Astrocyte (in vitro differentiated cells and primary cell): ENCODE measurements at regions not wholly inside any gene's neighbourhood (a gene's known extent, or its start where the extent isn't known, plus 50 kb on each side); places are given as distances from the start of the nearest gene placed in this dataset.

Experiments
- EZH2 ChIP-seq: IDR thresholded peaks from 2 replicates; pipeline ENCODE4 v1.6.1; 2012; ENCODE audit warnings: mild to moderate bottlenecking, low read length, inconsistent platforms; ENCODE audit not compliant: insufficient read depth
- TF ChIP-seq, protein P1 (sequence below): IDR thresholded peaks from 2 replicates; pipeline ENCODE4 v1.5.1; 2011; ENCODE audit warnings: low read depth, mild to moderate bottlenecking, inconsistent platforms, low read length, moderate library complexity; ENCODE audit not compliant: insufficient read depth

GRCh38 chr16:17559394-17559793 lies 88.6 kb upstream of the XYLT1 start:
- TF ChIP-seq, protein P1, sequence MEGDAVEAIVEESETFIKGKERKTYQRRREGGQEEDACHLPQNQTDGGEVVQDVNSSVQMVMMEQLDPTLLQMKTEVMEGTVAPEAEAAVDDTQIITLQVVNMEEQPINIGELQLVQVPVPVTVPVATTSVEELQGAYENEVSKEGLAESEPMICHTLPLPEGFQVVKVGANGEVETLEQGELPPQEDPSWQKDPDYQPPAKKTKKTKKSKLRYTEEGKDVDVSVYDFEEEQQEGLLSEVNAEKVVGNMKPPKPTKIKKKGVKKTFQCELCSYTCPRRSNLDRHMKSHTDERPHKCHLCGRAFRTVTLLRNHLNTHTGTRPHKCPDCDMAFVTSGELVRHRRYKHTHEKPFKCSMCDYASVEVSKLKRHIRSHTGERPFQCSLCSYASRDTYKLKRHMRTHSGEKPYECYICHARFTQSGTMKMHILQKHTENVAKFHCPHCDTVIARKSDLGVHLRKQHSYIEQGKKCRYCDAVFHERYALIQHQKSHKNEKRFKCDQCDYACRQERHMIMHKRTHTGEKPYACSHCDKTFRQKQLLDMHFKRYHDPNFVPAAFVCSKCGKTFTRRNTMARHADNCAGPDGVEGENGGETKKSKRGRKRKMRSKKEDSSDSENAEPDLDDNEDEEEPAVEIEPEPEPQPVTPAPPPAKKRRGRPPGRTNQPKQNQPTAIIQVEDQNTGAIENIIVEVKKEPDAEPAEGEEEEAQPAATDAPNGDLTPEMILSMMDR: no peak
- TF ChIP-seq EZH2: no peak
